ENCODE measurements at regions not wholly inside any gene's neighbourhood (a gene's known extent, or its start where the extent isn't known, plus 50 kb on each side); places are given as distances from the start of the nearest gene placed in this dataset.

DNA sequence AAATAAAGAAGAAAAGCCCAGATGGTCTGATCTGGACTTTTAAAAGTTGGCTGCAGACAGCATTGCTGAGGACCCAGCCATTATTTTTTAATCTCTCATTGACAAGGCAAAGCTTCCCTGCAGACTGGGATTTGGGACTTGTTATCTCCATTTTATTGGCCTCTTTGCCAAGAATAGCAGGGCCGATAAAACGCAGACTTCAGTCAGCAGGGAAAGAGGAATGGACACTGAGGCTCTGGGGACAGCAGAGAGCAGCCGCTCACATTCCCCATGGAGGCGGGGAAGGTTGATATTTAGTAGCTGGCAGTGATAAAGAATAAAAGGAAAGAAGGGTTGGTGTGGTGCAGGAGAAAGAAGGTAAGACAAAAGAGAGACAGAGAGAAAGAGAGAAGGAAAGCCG is 350.1 kb upstream of the PIK3C3 start:
- TF ChIP-seq POLR2AphosphoS5 (IDR thresholded peaks at IDR 0.05; ENCODE audit: low read depth, low read length) (no peak), FOXP2 (optimal IDR thresholded peaks at IDR 0.05; ENCODE audit: borderline replicate concordance, extremely low read depth, extremely low read length, insufficient read depth) (no peak)

DNA sequence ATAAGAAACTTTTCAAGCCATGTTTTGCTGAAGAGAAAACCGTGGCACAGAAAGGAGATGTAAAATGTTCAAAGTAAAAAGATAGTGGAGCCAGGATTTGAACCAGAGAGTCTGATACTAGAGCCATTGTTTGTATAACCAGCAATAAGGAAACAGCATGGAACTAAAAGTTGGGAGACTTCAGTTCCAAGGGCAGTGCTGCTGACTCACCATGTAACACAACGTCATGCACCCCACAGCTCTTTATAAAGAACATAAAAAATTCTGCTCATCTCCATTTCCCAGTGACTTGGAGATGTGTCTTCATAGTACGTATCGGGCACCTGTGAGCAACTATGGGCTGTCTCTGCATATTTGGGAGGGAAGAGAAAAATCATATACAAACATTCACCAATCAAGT is 353.0 kb upstream of the PIK3C3 start:
- TF ChIP-seq POLR2AphosphoS5 (IDR thresholded peaks at IDR 0.05; ENCODE audit: low read depth, low read length) (no peak), FOXP2 (optimal IDR thresholded peaks at IDR 0.05; ENCODE audit: borderline replicate concordance, extremely low read depth, extremely low read length, insufficient read depth) (no peak), SIN3A (IDR thresholded peaks at IDR 0.05; ENCODE audit: borderline replicate concordance, insufficient read depth, low read length) (no peak), TAF1 (IDR thresholded peaks at IDR 0.05; ENCODE audit: borderline replicate concordance, insufficient read depth, low read length) (no peak)
- TF ChIP-seq, protein P1, sequence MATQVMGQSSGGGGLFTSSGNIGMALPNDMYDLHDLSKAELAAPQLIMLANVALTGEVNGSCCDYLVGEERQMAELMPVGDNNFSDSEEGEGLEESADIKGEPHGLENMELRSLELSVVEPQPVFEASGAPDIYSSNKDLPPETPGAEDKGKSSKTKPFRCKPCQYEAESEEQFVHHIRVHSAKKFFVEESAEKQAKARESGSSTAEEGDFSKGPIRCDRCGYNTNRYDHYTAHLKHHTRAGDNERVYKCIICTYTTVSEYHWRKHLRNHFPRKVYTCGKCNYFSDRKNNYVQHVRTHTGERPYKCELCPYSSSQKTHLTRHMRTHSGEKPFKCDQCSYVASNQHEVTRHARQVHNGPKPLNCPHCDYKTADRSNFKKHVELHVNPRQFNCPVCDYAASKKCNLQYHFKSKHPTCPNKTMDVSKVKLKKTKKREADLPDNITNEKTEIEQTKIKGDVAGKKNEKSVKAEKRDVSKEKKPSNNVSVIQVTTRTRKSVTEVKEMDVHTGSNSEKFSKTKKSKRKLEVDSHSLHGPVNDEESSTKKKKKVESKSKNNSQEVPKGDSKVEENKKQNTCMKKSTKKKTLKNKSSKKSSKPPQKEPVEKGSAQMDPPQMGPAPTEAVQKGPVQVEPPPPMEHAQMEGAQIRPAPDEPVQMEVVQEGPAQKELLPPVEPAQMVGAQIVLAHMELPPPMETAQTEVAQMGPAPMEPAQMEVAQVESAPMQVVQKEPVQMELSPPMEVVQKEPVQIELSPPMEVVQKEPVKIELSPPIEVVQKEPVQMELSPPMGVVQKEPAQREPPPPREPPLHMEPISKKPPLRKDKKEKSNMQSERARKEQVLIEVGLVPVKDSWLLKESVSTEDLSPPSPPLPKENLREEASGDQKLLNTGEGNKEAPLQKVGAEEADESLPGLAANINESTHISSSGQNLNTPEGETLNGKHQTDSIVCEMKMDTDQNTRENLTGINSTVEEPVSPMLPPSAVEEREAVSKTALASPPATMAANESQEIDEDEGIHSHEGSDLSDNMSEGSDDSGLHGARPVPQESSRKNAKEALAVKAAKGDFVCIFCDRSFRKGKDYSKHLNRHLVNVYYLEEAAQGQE (IDR thresholded peaks at IDR 0.05; ENCODE audit: insufficient read depth in 1 of 2, low read depth in 2 of 2, low read length in 2 of 2) = no peak

DNA sequence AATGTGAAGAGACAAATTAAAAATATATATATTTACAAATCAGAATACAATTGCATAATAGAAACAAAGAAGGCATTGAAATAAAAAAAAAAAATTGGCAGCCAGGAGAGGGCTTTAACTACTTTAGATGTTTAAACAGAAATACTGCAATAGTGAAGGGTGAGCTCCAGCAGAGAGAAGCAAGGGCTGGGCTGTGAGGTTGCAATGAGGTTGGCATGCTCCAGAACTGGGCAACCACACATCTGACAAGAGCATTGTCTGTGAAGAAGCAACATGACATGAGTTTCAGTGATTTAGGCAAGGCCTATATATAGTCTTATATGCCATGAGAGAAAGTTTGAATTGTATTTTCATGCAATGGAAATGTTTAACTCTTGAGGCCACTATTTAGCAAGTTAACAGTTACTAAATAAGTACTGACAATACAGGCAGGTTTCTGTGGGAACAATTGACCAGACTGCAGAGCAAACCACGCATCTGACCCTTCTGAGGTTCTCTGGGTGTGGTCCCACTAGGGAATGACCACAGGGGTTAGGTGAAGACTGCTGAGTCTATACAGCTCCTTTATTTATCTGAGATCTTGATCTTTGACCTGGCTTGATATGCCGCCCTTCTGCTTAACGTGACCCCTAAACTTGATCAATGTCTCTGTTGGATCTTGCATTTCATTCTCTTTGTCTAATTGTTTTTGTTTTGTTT is 354.2 kb upstream of the PIK3C3 start:
- no peak for TF ChIP-seq SIN3A (IDR thresholded peaks at IDR 0.05; ENCODE audit: borderline replicate concordance, insufficient read depth, low read length)
- no peak for TF ChIP-seq TAF1 (IDR thresholded peaks at IDR 0.05; ENCODE audit: borderline replicate concordance, insufficient read depth, low read length)
- no peak for TF ChIP-seq FOXP2 (optimal IDR thresholded peaks at IDR 0.05; ENCODE audit: borderline replicate concordance, extremely low read depth, extremely low read length, insufficient read depth)
- TF ChIP-seq POLR2AphosphoS5 (IDR thresholded peaks at IDR 0.05; ENCODE audit: low read depth, low read length) = no peak
- TF ChIP-seq, protein P1 (IDR thresholded peaks at IDR 0.05; ENCODE audit: insufficient read depth in 1 of 2, low read depth in 2 of 2, low read length in 2 of 2) = no peak

DNA sequence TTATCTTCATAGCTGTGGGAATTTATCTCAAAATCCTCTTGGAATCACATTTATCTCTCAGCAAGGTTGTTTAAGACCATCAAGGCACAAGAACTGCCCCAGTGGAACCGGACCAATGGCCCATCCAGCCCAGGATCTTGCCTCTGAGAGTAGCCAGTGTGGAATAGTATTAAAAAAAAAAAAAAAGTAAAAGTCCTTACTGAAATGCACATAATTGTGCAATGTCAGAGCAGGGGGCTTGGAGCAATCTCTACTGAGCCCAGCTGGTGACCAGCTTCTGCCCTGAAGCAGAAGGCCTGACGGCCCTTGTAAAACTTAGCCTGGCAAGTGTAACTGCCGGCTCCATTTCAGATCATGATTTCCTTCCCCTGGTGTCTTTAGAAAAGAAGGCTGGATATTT is 355.6 kb upstream of the PIK3C3 start:
- no peak for TF ChIP-seq FOXP2 (optimal IDR thresholded peaks at IDR 0.05; ENCODE audit: borderline replicate concordance, extremely low read depth, extremely low read length, insufficient read depth)
- TF ChIP-seq, protein P1 (IDR thresholded peaks at IDR 0.05; ENCODE audit: insufficient read depth in 1 of 2, low read depth in 2 of 2, low read length in 2 of 2) = no peak
- TF ChIP-seq POLR2AphosphoS5 (IDR thresholded peaks at IDR 0.05; ENCODE audit: low read depth, low read length) = no peak
- TF ChIP-seq TAF1 (IDR thresholded peaks at IDR 0.05; ENCODE audit: borderline replicate concordance, insufficient read depth, low read length) = no peak
- no peak for TF ChIP-seq SIN3A (IDR thresholded peaks at IDR 0.05; ENCODE audit: borderline replicate concordance, insufficient read depth, low read length)

DNA sequence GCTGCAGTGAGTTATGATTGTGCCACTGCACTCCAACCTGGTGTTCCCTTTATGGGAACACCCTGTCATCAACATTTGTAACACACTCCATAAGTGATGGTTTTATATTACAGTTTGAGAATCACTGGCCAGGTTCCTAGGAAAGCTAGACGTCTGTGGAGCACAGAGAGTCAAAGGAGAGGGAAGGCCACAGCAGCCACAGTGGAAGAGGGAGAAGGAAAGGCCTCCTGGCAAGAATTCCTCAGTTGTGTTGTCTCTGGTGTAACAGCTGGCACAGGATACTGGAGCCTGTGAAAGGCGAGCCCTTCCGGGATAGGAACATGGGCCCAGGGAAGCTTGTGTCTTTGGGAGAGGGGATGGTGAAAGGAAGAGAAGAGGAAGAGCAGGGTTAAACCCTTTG is 360.5 kb upstream of the PIK3C3 start:
- TF ChIP-seq SIN3A (IDR thresholded peaks at IDR 0.05; ENCODE audit: borderline replicate concordance, insufficient read depth, low read length) (no peak), POLR2AphosphoS5 (IDR thresholded peaks at IDR 0.05; ENCODE audit: low read depth, low read length) (no peak), TAF1 (IDR thresholded peaks at IDR 0.05; ENCODE audit: borderline replicate concordance, insufficient read depth, low read length) (no peak), FOXP2 (optimal IDR thresholded peaks at IDR 0.05; ENCODE audit: borderline replicate concordance, extremely low read depth, extremely low read length, insufficient read depth) (no peak)
- TF ChIP-seq, protein P1 (IDR thresholded peaks at IDR 0.05; ENCODE audit: insufficient read depth in 1 of 2, low read depth in 2 of 2, low read length in 2 of 2) = no peak

Measured in PFSK-1 (cell line).